OCI-LY3 (cell line): ENCODE measurements at regions not wholly inside any gene's neighbourhood (a gene's known extent, or its start where the extent isn't known, plus 50 kb on each side); places are given as distances from the start of the nearest gene placed in this dataset.

Source experiments
- CTCF ChIP-seq: fragments of 200-600, 300-600 bp; sonication (generic); IDR thresholded peaks from 2 replicates; pipeline ENCODE4 v1.5.1; 2014; ENCODE audit warnings: antibody characterized with exemption, low read length, low read depth
- EZH2phosphoT487 ChIP-seq: fragments of 200-600 bp; shearing (Covaris generic); IDR thresholded peaks from 2 replicates; pipeline ENCODE4 v1.6.1; 2018; ENCODE audit warnings: antibody characterized with exemption, mixed run types, low read depth

- TF ChIP-seq CTCF (no peak), EZH2phosphoT487 (no peak)
These were observed 196.8 kb upstream of the LPP start for GRCh38 chr3:187957165-187957581.
